Activated naive CD4-positive, alpha-beta T cell (primary cell): ENCODE measurements at regions not wholly inside any gene's neighbourhood (a gene's known extent, or its start where the extent isn't known, plus 50 kb on each side); places are given as distances from the start of the nearest gene placed in this dataset.

Source experiments
- DNase-seq, 4 experiments: peaks; one replicate each; lab custom pipeline; 2025; lab: John Stamatoyannopoulos, UW

DNA sequence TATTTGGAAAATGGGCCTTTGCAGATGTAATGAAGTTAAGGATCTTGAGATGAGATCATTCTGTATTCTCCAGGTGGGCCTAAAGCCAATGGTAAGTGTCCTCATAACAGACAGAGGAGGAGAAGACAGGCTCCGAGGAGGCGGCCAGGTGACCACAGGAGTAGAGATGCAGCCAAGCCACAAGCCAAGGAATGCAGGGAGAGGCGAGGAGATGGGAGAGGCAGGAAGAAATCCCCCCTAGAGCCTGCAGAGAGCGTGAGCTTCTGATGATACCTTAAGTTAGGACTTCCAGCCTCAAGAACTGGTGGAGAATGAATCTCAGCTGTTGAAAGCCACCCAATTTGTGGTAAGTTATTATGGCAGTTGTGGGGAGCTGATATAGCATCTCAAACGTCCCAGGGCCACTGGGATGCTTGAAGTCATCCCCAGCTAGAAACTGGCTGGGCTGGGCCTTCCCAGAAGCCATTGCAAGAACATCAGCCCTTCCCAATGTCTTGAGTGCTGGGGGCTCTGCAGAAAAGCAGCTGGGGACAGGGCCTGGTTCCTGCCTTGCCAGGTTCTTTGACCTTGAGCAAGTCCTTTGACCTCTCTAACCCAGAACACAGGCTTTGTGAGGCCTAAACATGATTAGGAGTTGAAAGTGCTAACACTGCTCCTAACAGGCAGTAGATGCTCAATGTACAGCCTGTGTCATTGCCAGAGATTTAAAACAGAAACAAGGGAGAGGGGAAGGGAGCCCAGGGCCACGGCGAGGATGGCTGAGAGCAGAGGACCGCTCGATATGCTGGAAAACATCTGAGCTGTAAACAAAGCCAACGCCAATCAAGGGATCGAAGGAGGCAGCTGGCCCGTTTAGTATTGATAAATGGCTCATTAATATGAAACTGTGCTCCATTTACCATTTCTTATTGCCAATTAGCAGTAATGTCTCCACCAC, 632.3 kb downstream of the TBC1D22A start:
- DNase-seq: no peak

DNA sequence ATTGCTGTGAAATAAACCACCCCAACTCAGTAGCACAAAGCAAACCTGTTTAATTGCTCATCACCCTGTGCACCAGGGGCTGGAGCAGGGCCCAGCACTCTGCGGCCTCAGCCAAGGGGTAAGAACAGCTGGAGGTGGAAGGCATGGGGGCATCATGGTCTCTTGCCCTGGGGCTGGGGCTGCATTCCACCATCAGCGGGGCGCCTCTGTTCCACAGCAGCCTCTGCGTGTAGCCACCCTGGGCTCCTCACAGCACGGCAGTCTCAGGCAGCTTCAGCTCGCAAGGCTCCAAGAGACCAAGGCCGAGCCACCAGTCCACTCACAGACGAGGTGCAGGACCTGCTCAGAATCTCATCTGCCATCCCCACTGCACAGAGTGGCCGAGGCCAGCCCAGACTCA, 630.7 kb downstream of the TBC1D22A start:
- DNase-seq: no peak

DNA sequence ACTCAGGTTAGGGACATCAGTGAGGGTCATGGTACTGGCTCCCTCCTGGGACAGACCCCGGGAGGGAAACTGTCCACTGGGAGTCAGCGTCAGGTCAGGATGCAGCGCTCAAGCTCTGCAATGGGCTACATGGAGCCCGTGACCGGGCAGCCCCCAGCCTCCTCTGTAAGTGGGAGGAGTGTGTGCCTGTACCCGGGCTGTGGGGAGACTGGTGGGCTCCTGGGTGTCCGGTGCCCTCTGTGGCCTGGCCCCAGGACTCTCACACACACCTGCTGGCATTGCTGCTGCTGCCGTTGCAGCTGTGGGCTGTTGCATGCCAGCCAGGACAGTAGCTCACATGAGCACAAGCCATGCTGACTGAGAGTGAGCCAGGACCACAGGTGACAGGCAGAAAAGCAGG, 630.3 kb downstream of the TBC1D22A start:
- no peak for DNase-seq

DNA sequence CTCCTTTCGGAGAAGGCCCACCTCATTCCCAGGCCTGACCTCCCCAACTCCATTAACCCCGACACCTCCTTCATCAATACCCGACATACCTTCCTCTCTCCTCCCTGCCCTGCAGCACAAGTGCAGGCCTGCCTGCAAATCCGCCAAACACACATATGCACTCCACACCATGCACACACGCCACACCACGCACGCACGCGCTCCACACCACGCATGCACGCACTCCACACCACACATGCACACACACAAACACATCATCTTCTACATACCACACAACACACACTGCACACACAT, 629.6 kb downstream of the TBC1D22A start:
- DNase-seq: no peak

DNA sequence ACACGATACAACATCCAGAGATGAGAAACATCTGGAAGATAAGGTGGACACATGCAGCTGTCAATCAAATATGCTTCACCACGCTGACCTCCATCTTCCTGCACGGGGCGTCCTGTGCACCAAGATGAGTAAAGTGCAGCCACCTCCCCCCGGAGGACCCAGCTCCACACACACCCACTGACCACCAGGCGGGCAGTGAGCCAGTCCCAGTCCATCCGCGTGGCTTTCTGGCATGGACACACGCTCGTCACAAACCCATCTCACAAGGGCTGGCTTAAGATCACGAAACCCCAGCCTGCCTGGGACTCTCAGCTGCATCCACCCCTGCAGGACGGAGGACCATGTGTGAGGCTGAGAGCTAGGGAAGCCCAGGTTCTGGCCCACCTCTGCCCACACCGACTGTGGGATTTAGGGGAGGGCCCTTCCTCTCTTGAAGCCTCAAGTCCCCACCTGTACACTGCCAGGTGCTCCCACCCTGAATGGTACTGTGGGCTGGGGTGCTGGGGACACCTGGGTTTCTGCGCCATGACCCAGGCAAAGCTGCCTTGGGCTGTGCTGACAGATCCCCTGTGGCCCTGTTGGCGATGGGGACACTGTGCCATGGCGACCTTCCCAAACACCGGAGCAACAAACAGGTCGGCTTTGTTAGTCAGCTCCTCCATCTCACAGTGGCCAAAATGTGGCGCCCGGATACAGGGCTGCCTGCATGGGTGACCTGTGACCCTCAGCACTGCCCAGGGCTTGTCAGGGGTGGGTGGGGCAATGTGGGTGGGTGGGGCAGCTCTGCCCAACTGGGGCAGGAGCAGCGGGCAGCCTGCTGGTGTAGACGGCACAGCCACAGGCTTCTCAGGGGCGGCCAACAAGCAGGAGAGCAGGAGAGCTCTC, 629.0 kb downstream of the TBC1D22A start:
- no peak for DNase-seq

DNA sequence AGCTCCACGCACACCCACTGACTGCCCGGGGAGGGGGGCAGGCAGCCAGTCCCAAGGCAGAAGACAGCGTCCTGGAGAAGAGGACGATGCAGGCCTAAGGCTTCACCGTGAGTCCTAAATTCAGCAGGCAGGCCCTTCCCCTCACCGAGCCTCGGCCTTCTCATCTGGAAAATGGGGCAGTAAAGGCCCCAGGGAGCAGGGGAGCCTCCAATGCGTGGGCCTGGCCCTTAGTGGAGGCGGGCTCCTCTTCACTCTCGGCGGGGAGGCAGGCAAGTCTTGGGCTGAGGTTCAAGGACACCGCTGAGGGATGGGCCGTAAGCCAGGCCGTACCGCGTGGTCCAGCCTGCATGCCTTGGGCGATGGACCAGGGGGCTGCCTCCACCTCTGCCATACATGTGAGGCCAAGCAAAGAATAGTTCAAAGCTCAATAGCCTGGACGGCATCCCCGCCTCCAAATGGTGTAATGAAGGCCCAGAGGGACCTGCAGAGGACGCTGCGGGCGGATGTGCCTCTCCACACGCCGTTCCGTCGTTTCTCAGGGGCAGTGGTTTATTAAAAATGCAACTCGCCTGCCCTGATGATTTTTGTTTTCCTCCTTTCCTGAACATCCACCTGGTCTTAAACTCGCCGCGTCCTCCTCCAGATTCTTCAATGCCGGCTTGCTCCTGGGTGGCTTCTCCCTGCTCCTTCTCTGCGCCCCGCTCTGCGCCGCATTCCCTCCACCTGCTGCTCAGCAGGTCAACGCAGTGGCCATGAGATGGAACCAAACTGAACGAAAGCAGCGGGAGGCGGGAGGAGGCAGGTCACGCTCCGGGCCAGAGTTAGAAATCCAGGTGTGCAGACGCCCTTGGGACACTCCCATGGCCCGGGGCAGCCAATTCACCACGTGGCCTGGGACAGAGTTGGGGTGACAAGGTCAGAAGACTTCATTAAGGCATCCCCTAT, 627.8 kb downstream of the TBC1D22A start:
- no peak for DNase-seq

DNA sequence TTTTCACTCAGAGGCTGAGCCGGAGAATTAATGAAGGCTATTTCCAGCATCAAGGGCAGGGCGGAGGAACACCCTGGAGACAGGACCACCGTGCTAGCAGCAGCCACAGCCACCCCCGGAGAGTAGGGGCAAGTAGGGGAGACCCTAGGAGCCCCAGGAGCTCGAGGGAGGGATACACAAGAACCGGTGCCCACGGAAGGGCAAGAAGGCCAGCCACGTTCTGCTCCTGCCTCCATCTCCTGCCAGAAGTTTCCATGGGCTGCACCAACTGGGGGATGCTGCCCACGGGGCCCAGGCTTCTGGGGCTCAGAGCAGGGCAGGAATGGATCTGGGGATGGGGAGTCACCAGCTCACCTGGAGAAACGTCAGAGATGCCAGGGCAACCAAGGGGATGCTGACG, 626.8 kb downstream of the TBC1D22A start:
- DNase-seq: no peak

DNA sequence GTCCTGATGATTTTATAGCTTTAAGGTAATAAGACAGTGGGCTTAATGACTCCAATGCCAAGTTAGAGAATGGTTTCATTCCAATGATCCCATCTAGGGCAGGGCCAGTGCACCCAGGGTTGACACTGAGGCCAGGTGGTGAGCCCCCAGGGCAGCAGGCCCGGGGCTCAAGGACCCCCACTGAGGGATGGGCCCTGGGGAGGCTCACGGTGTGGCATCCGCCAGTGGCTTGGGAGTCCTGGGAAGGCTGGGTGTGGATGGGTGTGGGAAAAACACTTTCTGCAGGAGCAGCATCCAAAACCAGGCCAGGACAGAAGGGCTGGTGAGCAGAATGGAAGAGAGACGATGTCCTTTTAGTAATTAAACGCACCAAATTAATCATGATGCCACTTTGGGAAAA, 626.3 kb downstream of the TBC1D22A start:
- no peak for DNase-seq

DNA sequence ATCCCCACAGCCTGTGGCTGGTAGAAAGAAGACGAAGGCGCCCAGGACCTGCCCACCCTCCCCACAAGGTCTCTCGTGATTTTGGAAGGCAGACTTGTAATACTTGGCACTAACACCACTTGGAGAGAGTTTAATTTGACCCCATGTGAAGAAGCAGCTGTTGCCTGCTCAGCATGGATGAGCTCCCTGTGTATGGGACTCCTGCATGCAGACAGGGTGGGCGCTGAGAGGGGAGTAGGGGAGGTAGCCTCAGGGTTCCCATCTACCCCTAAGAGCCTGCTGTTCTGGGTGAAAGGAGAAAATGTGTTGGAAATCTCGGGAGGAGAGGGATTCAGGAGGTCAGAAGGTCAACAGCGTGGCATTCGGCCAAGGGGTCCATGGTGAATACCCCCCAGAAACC, 625.9 kb downstream of the TBC1D22A start:
- no peak for DNase-seq

DNA sequence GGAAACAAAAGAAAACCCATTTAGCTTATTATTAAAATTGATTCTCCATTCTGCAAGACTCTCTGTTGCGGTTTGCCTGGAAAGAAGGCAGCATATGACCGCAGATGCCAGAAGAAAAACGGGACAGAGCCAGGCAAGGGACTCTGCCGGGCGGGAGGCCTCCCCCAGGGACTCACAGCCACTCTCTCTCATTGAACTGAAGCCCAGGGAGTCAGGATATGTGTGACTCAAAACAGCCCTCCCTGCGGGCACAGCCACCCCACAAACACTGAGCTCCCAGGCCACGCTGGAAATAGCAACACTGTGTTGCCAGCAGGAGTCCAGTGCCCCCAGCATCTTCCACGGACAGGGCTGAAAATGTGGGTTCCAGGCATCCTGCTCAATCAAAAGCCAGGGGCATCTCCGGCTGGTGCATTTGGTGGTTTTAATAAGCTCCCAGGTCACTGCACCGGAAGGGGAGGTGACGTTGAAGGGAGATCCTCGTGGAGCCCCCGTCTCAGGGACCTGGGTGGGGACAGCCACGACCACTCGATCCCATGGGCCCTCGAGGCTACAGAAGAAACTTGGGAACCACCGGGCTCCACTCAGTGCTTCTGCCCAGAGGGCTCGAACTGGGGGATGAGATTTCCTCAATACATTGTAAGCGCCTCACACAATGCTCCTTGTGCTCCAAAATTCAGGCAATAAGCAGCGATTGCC, 624.5 kb downstream of the TBC1D22A start:
- no peak for DNase-seq

DNA sequence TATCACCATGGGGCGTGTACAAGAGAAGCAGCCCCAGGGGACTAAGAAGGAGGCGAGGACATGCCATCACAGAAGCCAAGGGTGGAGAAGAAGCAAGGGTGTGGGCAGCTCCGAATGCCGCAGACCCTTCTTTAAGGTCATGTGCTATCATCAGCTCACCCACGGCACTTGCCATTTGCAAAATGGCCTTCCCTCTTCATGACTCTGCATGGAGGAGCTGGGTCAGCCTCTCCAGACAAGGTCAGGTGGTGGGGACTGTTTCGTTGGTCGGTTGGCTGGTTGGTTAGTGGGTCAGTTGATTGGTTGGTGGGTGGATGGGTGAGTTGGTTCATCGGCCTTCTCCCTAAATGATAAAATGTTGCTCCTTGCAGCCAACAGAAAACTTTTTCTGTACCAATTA, 622.5 kb downstream of the TBC1D22A start:
- DNase-seq: no peak

DNA sequence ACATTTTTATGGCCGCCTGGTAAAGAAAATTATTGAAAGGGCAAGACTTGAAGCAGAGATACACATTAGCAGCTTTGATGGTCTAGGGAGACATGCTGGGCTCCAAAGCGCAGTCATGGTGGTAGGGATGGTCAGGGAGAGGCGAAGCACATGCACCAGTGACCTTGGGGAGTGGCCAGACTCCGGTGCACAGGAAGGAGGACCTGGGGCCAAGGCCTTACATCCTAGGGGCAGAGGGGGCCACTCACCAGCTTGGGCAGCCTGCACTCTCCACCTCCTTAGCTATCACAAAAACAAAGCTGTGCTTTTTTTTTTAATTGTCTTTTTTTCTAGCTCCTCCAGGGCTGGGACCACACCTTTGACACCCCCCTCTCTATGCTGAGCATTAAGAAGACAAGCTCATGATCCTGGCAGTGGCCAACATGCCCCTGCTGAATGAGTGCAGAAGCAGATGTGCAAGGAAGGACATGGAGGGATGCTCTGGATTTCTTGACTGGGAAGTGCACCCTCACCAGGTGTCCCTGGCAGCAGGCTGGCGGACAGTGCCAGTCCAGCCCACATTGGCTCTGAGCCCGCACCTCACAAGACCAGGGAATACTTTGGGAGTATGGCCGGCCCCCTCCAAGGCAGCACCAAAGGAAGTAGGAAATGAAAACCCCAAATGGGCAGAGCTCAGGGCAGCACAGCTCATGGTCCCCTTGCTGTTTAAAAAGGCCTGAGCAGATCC, 619.9 kb downstream of the TBC1D22A start:
- DNase-seq: no peak

DNA sequence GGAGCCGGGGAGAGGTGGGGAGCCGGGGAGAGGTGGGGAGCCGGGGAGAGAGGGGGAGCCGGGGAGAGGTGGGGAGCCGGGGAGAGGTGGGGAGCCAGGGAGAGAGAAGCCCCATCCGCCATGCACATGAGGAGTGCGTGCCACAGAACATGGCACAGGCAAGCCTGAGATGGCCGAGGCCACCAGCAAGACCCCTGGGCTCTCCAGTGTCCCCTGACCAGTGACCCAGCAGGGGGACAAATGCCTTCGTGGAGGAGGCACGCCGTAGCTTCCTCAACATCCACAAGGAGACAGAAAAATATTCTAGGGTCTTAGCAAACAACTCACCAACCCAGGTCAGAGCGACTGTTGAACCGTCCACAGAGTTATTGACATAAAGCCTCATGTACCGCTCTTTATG, 618.8 kb downstream of the TBC1D22A start:
- no peak for DNase-seq

DNA sequence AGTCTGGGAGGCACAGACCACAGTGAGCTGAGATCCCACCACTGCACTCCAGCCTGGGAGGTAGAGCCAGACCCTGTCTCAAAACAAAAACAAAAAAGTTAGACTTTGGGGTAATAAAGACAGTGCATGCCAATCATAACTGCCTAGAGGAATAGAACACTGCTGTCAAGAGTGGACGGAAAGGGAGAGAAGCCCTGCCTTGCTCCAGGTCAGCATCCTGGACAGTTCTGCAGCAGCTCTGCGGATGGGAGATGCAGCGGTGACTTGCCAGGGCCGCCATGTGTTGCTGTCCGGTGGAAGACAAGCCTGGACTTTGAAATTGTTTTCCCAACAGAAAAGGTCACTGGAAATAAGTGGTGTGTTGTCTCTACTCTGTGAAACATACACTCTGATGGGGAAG, 618.2 kb downstream of the TBC1D22A start:
- DNase-seq: no peak

DNA sequence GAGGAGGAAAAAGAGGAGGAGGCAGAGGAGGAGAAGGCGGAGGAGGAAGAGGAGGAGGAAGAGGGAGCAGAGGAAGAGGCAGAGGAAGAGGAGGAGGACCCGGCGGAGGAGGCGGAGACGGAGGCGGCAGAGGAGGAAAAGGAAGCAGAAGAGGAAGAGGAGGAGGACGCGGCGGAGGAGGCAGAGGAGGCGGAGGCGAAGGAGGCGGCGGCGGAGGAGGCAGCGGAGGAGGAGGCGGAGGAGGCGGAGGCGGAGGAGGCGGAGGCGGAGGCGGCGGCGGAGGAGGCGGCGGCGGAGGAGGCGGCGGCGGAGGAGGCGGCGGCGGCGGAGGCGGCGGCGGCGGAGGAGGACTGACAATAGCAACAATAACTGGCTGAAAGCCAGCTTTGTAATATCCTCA, 616.6 kb downstream of the TBC1D22A start:
- no peak for DNase-seq

DNA sequence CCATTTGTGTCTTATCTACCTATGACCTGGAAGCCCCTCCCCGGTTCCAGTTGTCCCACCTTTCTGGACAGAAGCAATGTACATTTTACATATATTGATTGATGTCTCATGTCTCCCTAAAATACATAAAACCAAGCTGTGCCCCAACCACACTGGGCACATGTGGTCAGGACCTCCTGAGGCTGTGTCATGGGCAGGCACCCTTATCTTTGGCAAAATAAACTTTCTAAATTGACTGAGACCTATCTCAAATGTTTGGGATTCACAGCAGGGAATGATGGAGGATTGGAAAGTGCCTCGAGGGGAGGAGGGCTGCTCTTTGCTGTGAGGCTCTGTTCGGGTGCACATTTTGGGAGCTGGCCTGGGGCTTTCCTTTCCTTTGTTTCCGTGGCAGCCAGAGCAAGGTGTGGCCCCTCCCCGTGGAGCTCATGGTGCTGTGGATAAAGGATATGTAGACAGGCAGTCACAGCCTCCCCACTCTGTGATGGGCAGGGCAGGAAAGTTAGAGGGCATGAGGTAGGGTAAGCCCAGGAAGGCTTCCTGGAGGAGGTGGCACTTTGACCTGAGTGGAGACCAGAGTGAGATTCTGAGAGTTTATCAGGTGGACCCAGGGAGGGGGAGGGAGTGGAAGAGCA, 615.6 kb downstream of the TBC1D22A start:
- DNase-seq: no peak

DNA sequence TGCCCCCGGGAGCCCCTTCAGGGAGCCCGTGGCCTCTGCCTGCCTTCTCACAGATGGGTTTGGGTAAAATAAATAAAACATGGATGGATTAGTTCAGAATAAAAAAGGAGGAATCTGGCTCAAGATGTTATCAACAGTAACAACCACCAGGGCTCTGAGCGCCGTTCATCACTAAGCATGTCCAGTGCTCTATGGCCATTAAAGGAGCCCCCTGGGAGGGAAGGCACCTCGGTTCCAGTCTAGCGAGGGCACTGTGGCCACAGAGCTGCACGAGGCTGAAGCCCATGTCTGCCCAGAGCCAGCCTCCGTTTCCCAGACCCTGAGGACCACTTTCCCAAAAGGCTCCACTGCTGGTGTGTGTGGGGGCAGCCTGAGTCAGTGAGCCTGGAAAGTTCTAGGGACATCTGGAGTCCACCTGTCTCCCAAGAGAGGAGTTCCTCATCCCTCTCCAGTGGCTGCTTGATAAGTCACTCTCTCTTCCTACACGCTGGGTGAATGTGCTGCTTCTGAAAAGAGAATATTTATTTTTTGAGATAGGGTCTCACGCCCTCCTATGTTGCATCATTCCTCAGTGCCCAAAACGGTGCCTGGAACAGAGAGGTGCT, 614.6 kb downstream of the TBC1D22A start:
- no peak for DNase-seq

DNA sequence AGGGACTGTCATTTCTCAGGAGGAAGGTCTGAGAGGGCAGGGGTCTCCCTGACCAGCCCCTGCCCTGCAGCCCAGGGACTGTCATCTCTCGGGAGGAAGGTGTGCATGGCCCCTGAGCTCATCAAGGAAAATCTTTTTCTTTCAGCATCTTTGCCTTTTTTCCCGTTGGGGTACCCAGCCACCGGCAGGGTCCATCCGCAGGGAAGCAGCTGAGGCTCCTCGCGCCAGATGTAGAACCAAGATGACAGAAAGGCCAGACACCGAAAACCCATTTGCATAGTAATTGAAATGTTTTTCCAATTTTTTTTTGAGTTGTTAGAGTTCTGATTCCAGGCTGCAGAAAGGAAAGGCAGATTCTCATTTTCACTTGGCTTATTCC, 613.9 kb downstream of the TBC1D22A start:
- DNase-seq: no peak

DNA sequence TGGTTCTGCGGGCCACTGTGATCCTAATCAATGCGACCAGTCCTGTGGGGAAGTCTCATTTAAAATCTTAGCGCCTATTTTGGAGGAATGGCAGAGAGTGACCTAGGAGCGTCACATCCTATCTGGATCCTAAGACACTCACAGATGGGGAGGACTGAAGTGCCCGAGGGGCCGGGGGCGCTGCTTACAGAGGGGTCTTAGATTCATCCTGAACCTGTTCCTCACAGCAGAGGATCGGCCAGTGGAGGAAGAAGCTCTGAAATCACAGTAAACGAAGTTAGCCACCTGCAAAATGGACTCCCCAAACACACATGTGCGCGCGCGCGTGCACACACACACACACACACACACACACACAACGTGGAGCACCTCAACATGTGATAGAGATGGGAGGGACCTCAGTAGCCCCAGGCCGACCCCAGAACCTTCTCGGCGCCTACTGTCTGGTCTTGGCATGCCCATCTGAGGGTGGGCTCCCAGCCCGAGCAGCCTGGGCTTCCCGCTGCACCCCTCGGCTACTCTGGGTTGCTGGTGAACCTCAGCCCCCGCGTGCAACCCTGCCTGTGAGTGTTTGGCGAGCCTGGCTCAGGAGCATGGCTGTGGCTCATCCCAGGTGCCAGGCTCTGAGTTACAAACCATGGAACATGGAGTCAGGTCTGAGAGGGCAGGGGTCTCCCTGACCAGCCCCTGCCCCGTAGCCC, 613.3 kb downstream of the TBC1D22A start:
- no peak for DNase-seq
